ENCODE measurements at regions not wholly inside any gene's neighbourhood (a gene's known extent, or its start where the extent isn't known, plus 50 kb on each side); places are given as distances from the start of the nearest gene placed in this dataset.

DNA sequence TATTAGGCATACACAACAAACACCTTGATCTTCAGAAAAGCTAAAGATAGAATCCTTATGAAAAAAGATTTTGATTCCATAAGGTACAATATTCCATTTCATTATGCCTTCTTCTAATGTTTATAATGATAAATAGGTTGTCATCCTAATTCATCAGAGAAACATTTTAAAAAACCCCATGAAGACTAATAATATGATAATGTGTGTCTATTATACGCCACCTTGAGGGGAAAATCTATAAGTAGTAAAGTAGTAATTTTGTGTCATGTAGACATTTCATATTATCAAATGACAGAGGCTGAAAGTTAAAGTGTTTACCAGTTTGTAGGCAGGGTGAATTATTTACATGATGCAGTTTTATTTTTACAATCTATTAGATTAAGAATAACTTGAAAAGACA, 524.3 kb downstream of the GBE1 start:
- no peak for ATAC-seq
- Histone ChIP-seq H3K36me3 (ENCODE audit: control insufficient read depth, insufficient read depth, low read length) (no peaks in the 10 kb centered on the region), H3K4me1 (ENCODE audit: control insufficient read depth, insufficient read depth, low read length) (no peaks in the 10 kb centered on the region), H3K4me3 (ENCODE audit: low read depth in 2 of 2, low read length in 2 of 2) (no peak overlapping the region), H3K9me3 (ENCODE audit: control insufficient read depth, insufficient read depth, low read depth, low read length) (no peaks in the 10 kb centered on the region), H3K27ac (ENCODE audit: low read length) (no peak overlapping the region), H3K27me3 (ENCODE audit: control insufficient read depth, insufficient read depth, low read length) (no peaks in the 10 kb centered on the region)
- POLR2A ChIA-PET: no interaction called here
- TF ChIP-seq POLR2AphosphoS5 (IDR thresholded peaks at IDR 0.05; ENCODE audit: low read depth, low read length) (no peak), REST (IDR thresholded peaks at IDR 0.05; ENCODE audit: insufficient read depth in 1 of 2, low read depth in 2 of 2, low read length in 1 of 2) (no peak), SIN3A (IDR thresholded peaks at IDR 0.05; ENCODE audit: borderline replicate concordance, insufficient read depth, low read depth, low read length) (no peak), TCF7L2 (IDR thresholded peaks at IDR 0.05; ENCODE audit: low read depth, low read length) (no peak), CTCF (IDR thresholded peaks at IDR 0.05) (no peak)
- no TSS peak for BruUV-seq (replicated peaks)
- in situ Hi-C loops (cut with HindIII; ENCODE audit: low pct_unique_long_range_greater_than_20kb, low sequenced_read_pairs): no loop called here
- DNase-seq (ENCODE audit: low read depth, low spot score): no peak
- CTCF ChIA-PET: no interaction called here
- intact Hi-C loops (cut with micrococcal nuclease; ENCODE audit: unreplicated experiment): no loop called here

DNA sequence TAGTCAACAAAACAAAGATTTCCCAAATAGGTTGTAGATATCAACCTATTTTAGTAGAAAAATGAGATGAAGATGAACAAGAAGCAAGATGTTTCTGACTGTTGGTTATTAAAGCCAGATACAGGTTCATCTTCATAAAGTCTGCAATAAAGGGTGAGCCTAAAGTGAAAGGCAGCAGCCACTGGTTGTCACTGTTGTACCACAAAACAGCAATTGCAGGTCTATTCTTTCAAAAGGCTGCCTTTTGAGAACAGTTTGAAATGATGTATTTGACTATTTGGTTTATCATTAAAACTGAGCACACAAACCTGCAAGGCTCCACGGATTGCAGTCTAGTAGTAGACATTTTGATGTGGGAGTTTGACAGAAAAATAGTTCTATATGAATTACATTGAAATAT, 543.4 kb downstream of the GBE1 start:
- BruUV-seq (replicated peaks): no TSS peak
- no peak for ATAC-seq
- Histone ChIP-seq H3K27ac (ENCODE audit: low read length) (no peak overlapping the region), H3K36me3 (ENCODE audit: control insufficient read depth, insufficient read depth, low read length) (no peaks in the 10 kb centered on the region), H3K9me3 (ENCODE audit: control insufficient read depth, insufficient read depth, low read depth, low read length) (no peaks in the 10 kb centered on the region), H3K4me3 (ENCODE audit: low read depth in 2 of 2, low read length in 2 of 2) (no peak overlapping the region), H3K27me3 (ENCODE audit: control insufficient read depth, insufficient read depth, low read length) (no peaks in the 10 kb centered on the region), H3K4me1 (ENCODE audit: control insufficient read depth, insufficient read depth, low read length) (no peaks in the 10 kb centered on the region)
- ChIA-PET CTCF (no interaction called here), POLR2A (no interaction called here)
- intact Hi-C loops (cut with micrococcal nuclease; ENCODE audit: unreplicated experiment) (no loop called here), in situ Hi-C loops (cut with HindIII; ENCODE audit: low pct_unique_long_range_greater_than_20kb, low sequenced_read_pairs) (no loop called here)
- DNase-seq (ENCODE audit: low read depth, low spot score): no peak
- peak; percentile 21; the same call in 1 of the 2 replicates for TF ChIP-seq CTCF (IDR thresholded peaks at IDR 0.05)
- no peak for TF ChIP-seq TCF7L2 (IDR thresholded peaks at IDR 0.05; ENCODE audit: low read depth, low read length)

DNA sequence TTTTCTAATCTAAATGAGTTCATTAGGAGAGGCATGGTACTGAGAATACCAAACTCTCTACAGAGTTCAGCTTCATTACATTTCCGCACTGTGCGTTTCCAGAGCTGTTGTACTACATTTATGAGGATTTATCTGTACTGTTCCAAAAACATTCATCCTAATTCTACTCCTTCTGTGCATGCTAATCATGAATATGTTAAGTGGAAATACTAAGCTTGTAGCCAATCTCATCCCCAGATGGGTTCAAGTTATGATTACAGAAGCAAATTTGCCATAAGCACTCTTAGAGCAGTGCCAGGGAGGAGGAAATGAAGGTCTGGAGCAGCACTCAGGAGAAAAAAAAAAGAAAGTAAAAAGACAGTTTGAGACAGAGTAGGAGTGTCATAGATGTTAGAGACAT, 544.3 kb downstream of the GBE1 start:
- POLR2A ChIA-PET: no interaction called here
- Histone ChIP-seq H3K9me3 (ENCODE audit: control insufficient read depth, insufficient read depth, low read depth, low read length) (no peaks in the 10 kb centered on the region), H3K27me3 (ENCODE audit: control insufficient read depth, insufficient read depth, low read length) (no peaks in the 10 kb centered on the region), H3K4me1 (ENCODE audit: control insufficient read depth, insufficient read depth, low read length) (no peaks in the 10 kb centered on the region), H3K27ac (ENCODE audit: low read length) (no peak overlapping the region), H3K4me3 (ENCODE audit: low read depth in 2 of 2, low read length in 2 of 2) (no peak overlapping the region), H3K36me3 (ENCODE audit: control insufficient read depth, insufficient read depth, low read length) (no peaks in the 10 kb centered on the region)
- no peak for TF ChIP-seq REST (IDR thresholded peaks at IDR 0.05; ENCODE audit: insufficient read depth in 1 of 2, low read depth in 2 of 2, low read length in 1 of 2)
- TF ChIP-seq POLR2AphosphoS5 (IDR thresholded peaks at IDR 0.05; ENCODE audit: low read depth, low read length): no peak
- no peak for TF ChIP-seq SIN3A (IDR thresholded peaks at IDR 0.05; ENCODE audit: borderline replicate concordance, insufficient read depth, low read depth, low read length)
- no peak for TF ChIP-seq TCF7L2 (IDR thresholded peaks at IDR 0.05; ENCODE audit: low read depth, low read length)
- TF ChIP-seq CTCF (IDR thresholded peaks at IDR 0.05): no peak
- in situ Hi-C loops (cut with HindIII; ENCODE audit: low pct_unique_long_range_greater_than_20kb, low sequenced_read_pairs): no loop called here
- BruUV-seq (replicated peaks): no TSS peak
- CTCF ChIA-PET: no interaction called here
- intact Hi-C loops (cut with micrococcal nuclease; ENCODE audit: unreplicated experiment): no loop called here
- ATAC-seq (no peak), DNase-seq (ENCODE audit: low read depth, low spot score) (no peak)

All from Panc1 (cell line).